Left renal pelvis (tissue), 4 donors: ENCODE measurements at regions not wholly inside any gene's neighbourhood (a gene's known extent, or its start where the extent isn't known, plus 50 kb on each side); places are given as distances from the start of the nearest gene placed in this dataset.

Experiments
- DNase-seq, 4 donors: peaks; one replicate each; pipeline ENCODE4 v3.0.0-alpha.2; 2013; ENCODE audit warnings: low read depth in 4 of 4, low spot score in 3 of 4

DNA sequence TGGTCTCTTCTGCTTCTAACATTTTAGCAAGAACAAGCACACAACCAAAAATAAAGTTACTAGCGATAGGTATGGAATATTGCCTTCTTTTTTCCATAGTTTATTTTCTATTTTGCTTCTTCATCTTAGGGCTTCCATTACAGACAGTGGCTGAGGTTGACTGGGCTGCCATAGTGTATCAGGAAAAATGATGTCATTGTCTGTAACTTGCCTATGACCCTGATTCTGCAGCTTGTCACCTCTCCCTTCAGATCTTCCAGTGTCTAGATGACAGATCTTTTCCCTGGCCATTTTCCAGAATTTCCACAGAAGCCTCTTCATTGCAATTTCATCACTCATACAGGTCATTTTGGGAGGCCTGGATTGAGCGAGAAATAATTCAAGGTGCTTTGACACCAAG lies 308.5 kb downstream of the EPHA4 start:
- no peak for DNase-seq

DNA sequence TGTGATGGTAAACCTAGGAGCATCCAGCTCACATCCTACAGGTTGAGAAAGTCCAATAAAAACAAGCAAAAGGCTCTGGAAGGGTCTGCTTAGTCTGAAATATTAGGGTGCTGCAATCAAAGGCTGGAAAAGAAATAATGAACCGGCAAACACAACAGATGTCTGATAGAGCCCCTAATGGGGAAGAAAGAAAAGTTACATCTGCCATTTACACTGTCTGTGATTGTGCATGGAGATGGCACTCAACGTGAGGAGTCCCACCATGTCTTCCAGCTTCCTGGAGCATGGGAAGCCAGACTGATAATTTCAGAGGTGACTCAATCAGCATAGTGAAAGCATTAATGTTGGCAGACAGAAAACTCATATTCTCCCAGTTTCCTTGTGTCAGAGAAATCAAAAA lies 307.8 kb downstream of the EPHA4 start:
- DNase-seq: no peak

DNA sequence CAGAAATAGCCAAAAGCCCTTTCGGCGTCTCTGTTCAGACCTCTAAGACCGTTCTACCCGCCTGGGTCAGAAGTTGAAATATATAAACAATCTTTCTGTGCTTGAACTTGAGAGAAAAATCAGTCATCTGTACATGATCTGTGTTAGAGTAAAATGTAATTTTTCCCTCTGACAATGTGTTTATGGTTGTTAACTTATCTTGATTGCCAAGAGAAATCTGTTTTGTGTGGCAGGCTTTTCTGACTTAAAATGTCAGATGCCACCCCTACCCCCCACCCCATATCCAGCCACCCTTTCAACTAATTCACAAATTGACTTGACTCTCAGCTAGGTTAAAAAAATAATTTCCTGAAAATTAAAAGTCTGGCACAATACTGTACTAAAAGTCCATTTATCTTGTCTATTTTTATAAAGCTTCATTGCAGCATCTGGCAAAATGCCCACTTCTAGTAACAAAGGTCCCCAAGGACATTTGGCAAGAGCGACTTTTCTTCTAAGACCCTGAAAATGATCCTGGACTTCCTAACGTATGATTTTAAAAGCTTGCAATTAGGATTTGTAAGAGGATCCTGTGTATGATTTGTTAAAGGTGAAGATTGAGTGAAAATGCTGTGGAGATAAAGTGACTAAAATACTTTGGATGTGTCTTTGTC lies 304.2 kb downstream of the EPHA4 start:
- DNase-seq: no peak

DNA sequence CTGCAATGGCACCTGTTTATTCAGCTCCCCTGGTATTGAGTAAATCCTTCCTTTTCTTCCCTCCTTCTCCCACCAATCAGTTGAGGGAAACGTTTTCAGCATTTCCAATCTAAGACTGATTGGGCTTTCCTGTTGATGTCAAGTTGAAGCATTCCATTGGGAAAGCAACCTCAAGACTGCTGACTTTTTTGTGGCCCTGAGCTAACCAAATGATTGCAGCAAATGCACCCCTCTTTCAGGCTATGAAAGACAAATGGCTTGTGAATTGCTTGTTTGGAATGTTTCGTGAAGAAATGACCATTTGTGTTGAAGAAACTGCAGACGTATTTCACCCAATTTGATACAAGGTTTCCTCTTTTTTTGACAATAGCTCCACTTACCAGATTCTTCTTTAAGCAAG lies 303.5 kb downstream of the EPHA4 start:
- no peak for DNase-seq

DNA sequence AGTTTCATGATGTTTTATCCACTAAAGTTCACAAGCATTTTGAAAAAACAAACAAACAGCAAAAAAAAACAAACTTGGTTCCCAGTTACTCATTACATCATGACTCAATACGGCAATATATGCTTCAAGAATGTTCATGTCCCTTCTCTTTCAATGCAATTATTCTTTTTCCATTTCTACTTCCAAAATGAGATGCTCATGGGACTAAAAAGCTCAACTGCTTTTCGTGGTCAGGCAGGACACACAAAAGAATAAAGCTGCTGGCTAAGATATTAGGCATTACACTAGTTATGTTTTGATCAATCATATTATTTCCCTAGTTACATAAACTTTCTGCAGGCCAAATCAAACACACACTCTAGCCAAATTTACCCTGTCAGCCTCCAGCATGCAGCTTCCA lies 301.3 kb downstream of the EPHA4 start:
- no peak for DNase-seq

DNA sequence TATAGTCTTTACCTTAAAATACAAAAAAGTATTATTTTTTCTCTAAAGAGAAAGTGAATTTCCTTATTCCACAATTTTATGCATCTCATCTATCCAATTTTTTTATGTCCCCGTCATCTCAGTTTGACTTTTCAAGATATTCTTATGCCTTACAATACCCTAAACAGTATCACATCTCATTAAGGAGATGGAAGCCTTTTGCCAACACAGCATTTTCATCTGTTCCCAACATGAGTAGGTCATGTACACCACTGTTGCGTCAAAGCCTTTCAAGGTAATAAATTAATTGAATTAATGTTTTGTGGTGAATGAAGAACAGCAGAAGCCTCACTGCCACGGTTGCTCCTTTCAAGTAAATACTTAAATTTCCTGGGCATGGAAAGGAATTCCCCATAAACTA lies 299.4 kb downstream of the EPHA4 start:
- DNase-seq: no peak

DNA sequence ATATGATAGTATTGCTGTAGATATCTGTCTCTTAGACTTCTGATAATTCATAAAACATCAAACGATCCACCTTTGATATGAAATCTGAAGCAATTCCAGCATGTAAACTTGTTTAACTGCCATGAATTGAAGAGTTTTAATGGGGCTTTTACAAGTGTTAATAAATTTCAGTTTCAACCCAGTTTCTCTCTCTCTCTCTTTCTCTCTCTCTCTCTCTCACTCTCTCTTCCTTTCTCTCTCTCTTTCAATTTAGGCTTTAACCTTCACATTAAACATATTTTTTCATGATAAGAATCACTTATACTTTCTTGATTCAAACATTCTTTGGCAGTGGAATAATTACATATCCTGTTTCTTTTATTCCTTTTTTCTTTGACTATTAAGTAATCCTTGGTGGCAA lies 296.1 kb downstream of the EPHA4 start:
- DNase-seq: no peak

DNA sequence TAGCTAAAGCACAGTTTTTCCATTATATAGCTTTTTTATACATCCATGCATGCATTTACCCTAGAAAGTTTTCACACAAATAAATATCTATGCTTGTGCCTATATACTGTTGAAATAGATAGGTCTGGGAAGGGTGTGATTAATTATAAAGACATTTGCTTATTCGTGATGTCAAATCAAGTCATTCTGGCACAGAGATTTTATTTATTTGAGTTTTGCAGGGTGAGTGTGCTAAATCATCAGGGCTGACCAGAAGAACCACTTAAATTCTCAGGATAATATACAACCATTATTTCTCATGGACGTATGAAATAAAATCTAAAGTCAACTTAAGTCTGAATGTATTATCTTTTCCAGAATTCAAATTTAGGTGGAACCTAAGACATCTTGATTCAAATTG lies 295.5 kb downstream of the EPHA4 start:
- no peak for DNase-seq

DNA sequence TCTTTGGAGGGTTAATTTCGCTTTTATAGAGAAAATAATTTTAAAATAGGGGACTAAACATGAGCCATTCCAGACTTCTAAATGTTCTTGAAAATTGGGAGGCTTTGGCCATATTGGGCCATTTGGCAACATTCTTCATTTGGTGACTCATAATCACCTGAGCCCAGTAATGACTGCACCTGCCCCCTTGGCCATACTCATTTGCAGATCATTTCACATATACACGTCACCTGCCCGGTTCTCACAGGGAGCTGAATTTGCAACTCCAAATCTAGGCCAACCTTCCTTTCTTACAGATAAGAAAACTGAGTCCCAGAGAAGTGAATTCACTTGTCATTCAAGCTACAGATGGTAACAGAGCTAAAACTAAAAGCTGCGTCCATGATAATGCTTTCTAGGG lies 289.7 kb downstream of the EPHA4 start:
- no peak for DNase-seq

DNA sequence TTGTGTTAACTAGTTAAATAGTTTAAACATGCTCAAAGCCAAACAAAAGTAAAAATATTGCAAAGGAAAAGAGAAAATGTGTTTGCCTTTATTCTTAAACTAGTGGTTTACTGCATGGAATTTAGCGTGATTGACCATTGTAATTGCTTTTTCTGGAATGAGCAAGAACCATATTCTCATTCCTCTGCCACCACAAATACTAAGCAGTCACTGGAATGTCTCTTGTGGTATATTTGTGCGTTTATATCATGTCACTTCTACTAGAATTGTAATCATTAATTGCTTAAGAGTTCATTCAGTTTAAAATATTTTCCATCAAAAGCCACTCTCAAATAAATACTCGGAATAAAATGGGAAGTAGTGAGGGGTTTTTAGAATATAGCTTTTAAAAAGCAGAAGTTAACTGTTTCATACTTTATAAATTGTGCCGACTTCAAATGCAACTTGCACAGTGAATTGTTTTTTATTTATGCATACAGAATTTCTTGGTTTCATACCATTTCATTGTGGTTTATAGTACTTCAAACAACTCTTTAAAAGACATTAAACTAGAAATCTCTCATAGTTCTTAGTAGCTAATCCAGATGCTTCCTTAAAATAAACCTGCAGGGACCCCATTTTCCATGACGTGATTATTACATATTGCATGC lies 288.1 kb downstream of the EPHA4 start:
- DNase-seq: no peak

DNA sequence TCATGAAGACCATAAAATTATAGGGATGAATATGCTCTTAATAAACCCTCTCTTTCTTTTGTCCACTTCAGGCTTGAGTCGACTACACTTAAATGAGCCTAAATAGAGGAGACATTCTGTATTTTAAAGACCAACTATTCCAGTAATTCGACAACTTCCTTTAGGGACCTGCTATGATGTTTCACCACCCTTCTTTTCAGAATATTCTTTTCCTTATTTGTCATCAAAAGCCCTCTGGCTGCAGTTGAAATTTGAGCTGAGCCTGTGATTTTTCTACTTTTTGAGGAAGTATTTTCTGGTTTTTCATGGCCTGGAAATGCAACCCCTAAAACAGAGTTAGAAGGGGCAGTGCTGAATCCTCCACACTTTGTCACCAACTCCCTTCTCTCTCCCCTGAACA lies 287.0 kb downstream of the EPHA4 start:
- no peak for DNase-seq

DNA sequence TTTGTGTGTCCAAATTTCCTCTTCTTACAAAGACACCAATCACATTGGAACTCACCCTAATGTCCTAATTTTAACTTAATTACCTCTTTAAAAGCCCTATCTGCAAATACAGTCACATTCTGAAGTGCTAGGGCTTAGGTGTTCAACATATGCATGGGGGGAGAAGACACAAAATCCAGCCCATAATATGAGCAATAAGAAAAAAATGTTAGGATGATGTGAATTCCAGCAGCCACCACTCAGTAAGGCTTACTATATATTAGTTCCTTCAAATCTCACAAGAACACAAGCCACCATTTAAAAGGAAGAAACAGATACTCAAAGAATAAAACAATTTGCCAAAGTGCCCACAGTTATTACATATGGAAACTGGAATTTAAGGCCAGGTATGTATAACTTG lies 285.7 kb downstream of the EPHA4 start:
- DNase-seq: no peak

DNA sequence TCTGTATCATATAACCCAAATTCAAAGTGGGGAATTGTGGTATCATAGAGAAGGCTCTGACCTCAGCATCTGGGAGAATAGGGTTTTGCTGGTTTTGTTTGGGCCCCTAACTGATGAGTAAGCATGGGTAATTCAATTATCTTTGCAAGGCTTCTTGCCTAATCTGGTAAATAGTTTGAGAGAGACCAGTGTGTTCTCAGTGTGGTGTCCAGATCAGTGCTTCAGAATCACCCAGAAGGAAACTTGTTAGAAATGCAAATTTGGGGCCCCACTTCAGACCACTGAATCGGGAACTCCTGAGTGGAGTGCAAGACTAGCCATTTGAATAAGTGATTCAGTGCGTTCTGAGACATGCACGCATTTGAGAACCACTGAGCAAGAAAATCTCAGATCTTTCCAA lies 282.7 kb downstream of the EPHA4 start:
- no peak for DNase-seq

DNA sequence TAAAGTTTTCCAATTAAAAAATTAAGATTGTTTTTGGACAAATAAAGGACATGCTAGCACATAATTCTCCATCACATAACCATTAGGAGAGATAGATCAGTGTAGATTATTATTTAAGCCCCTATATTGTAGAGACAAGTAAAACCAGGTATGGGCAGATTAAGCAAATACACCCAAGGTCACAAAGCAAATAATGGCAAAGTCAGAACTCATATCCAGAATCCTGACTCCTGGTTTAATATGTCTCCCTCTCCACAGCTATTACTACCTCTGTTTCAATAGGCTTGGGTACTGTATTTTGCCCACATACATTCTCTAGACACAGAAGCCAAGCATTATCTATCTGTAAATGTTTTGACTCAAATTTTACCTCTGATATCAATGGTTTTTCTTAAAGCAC lies 282.3 kb downstream of the EPHA4 start:
- no peak for DNase-seq

DNA sequence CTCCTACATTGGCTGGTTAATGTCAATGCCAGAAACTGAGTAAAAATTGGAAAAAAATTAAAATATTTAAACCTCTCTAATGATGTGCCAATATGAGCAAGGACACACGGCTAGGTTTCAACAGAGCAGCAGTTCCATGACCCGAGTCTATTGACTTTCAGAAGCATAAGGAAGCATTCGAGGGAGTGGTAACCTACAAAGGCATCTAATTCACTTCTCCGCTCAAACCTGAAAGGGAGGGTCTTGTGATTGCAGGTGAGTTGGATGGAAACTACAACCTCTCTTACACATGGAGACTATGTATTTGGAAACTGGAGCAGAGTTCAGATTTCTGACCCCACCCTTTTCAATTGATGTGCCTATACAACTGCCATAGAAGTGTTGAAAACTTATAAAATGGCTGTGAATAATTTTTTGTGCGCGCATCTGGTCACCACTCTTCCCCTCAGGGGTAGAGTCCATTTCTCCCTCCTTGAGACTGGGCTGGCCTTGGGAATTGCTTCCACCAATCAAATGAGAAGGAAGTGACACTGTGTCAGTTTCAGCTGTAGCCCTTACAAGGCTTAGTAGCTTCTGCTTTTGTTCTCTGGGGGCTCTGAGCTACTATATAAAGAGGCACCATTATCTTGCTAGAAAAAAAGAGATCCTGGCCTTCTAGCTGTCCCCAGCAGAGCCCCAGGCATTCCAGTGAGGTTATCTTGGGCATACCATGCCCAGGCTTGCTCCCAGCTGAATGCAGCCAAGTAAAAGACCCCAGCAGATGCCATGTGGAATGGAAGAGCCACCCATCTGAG lies 278.0 kb downstream of the EPHA4 start:
- no peak for DNase-seq

DNA sequence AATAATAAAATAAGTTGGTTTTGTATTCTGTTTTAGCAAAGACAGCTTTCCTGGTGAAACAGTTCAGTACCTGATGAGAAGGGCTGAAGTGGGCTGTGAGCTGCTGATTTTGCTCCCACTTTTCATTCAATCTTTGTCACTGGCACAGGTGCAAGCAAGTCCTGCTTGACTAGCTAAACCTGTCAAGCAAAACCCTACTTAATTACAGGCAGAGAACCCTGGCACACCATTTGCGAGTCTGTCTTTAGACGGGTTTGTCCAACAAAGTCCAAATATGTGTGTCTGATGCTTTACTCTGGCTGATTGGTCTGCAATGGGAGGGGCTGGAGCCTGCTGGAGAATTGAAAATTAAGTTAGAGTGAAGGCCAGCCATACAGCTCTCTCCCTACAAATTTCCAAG lies 267.2 kb downstream of the EPHA4 start:
- no peak for DNase-seq

DNA sequence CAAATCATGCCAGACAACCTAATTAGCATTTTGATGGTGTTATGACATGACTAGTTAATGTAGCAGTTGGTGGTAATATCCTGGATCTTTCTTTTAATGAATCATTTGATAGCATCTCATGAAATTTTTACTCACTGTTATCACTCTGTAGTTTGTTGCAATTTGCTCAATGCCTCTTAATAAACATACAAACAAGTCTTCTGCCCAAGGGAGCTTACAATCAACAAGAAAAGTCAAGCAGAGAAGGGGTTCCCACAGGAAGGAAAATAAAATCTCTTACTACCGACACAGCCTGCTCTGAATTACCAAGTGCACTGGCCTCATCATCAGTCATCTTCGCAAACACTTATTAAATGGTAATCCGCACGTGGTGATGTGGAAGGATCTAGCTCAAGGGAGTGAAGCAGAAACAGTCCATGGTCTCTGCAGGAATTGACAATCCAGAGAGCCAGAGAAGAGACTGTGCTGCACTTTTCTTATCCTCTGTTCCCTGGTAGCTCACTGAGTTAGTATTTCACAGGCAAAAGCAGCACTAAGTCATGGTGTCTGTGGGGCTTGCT lies 263.5 kb downstream of the EPHA4 start:
- DNase-seq: no peak

DNA sequence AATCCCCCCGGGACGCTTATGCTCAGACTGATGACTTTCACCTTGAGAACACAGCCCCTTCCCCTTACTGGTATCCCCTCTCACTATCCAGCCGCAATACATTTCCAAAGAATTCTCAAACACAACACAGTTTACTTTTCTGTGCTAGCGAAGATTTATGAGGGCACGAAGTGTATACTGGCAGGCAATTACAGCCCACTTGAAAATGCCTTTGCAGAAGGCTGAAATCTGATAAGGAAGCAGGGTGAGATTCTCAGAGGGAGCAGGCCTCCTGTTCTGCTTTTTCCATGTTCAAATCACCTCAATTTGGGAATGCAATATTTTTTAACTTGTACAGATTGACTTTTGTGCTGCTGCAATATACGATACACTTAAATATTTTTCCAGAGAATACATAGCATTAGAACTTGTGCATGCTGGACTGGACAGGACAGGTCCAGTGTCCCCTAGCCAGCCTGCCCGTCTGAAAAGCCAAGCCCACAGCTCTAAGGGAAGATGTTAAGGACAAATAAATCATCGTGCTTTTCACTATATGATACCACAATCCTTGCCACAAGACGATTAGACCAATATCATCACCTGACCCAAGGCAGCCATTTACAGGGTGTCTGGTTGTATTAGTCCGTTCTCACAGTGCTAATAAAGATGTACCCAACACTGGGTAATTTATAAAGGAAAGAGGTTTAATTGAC lies 262.1 kb downstream of the EPHA4 start:
- peak in 1 of 4 donors; percentile 51 for DNase-seq

DNA sequence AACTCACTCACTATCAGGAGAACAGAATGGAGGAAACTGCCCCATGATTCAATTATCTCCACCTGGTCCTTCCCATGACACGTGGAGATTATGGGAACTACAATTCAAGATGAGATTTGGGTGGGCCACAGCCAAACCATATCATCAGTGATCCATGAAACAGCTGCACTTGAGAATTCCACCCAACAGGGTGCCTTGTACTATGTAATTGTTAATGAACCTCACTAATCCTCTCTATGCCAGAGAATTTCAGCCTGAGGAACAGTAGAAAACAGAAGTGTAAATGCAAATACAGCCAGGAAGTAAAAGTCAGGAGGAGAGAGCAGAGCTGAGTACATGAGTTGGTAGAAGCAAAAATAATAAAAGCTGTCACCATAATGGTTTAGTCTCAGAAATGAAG lies 261.4 kb downstream of the EPHA4 start:
- no peak for DNase-seq

DNA sequence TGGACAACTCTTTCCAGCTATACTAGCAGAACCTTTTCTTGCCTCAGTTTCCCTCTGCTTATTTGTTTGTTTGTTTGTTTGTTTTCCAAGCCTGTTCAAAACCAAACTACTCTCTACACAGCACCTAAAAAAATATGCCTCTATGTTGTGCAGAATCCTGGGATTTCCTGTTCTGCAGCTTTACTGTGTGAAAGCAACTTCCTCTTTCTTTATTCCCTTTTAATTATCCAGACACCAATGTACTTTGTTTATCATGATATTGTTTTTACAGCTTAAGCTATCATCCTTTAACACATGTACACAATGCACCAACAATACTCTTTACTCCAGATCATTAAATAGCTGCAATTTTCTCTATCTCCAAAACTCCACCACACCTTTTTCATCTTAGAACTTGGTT lies 259.5 kb downstream of the EPHA4 start:
- no peak for DNase-seq

DNA sequence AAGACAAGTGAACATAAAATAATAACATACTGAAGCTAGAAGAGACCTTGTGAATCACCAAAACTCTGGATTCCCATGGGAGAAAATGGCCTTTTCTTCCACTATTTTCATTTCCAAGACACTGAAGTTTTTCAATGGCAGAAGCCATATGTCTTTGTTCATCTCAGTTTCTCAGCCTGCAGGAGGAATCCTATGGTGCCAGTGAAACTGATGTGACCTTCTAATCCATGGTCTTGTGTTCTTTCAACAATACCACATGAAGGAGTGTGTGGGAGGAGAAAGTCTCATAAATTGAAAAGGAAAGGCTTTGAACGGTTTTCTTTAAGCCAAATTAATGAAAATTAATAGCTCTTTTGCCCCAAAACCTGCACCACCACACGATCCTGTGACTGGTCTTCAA lies 257.3 kb downstream of the EPHA4 start:
- DNase-seq: no peak
